Cardiac muscle cell (in vitro differentiated cells and primary cell): ENCODE measurements at regions not wholly inside any gene's neighbourhood (a gene's known extent, or its start where the extent isn't known, plus 50 kb on each side); places are given as distances from the start of the nearest gene placed in this dataset.

Source experiments
- DNase-seq, 2 donors: peaks; one replicate each; pipeline versions ENCODE4 v3.0.0 to v3.0.0-alpha.2; 2010 to 2017; ENCODE audit warnings: low read depth in 1 of 2, low spot score in 1 of 2
- H3K27ac ChIP-seq: fragments of 200-600 bp; sonication (generic); 2 replicates; pipeline ENCODE4 v1.5.1; 2016
- H3K27me3 ChIP-seq: fragments of 200-600 bp; sonication (generic); 2 replicates; pipeline ENCODE4 v1.6.0; 2016; ENCODE audit warnings: control low read depth
- H3K36me3 ChIP-seq: fragments of 200-600 bp; sonication (generic); 2 replicates; pipeline ENCODE4 v1.5.1; 2016; ENCODE audit warnings: control low read depth
- H3K4me1 ChIP-seq: fragments of 200-600 bp; sonication (generic); 2 replicates; pipeline ENCODE4 v1.8.1; 2017; ENCODE audit warnings: low read depth, mild to moderate bottlenecking, mixed run types
- H3K4me3 ChIP-seq: fragments of 200-600 bp; sonication (generic); 2 replicates; pipeline ENCODE4 v1.5.1; 2016; ENCODE audit warnings: mild to moderate bottlenecking
- H3K9me3 ChIP-seq: fragments of 200-600 bp; sonication (generic); 2 replicates; pipeline ENCODE4 v1.5.1; 2017; ENCODE audit warnings: low read depth, mild to moderate bottlenecking, control low read depth
- CTCF ChIP-seq: IDR thresholded peaks from 2 replicates; pipeline ENCODE4 v1.5.1; 2012; ENCODE audit warnings: low read depth, mild to moderate bottlenecking, low read length

GRCh38 chr10:25756784-25757183 lies 177.2 kb upstream of the MYO3A start:
- DNase-seq, result no peak
- no peaks in the 10 kb centered on the region for H3K4me1 ChIP-seq
- H3K27me3 ChIP-seq, result no peaks in the 10 kb centered on the region
- no peak overlapping the region for H3K4me3 ChIP-seq
- no peaks in the 10 kb centered on the region for H3K9me3 ChIP-seq
- no peak for TF ChIP-seq CTCF
- no peaks in the 10 kb centered on the region for H3K36me3 ChIP-seq
- no peak overlapping the region for H3K27ac ChIP-seq

GRCh38 chr10:25758041-25758457 lies 176.0 kb upstream of the MYO3A start:
- H3K27ac ChIP-seq, result no peak overlapping the region
- H3K27me3 ChIP-seq, result no peaks in the 10 kb centered on the region
- peak; percentile 60 to 63 for DNase-seq
- peak; percentile 74 for TF ChIP-seq CTCF
- no peaks in the 10 kb centered on the region for H3K9me3 ChIP-seq
- no peaks in the 10 kb centered on the region for H3K36me3 ChIP-seq
- no peak overlapping the region for H3K4me3 ChIP-seq
- no peaks in the 10 kb centered on the region for H3K4me1 ChIP-seq

GRCh38 chr10:25758511-25758910 lies 175.5 kb upstream of the MYO3A start:
- Histone ChIP-seq H3K9me3 (no peaks in the 10 kb centered on the region), H3K27me3 (no peaks in the 10 kb centered on the region), H3K4me1 (no peaks in the 10 kb centered on the region), H3K27ac (no peak overlapping the region), H3K36me3 (no peaks in the 10 kb centered on the region), H3K4me3 (no peak overlapping the region)
- no peak for TF ChIP-seq CTCF
- no peak for DNase-seq

- Histone ChIP-seq H3K4me3 (no peak overlapping the region), H3K36me3 (no peaks in the 10 kb centered on the region), H3K4me1 (peaks cover 10% of the 10 kb centered on the region), H3K27me3 (no peaks in the 10 kb centered on the region), H3K9me3 (no peaks in the 10 kb centered on the region), H3K27ac (no peak overlapping the region)
- TF ChIP-seq CTCF, result no peak
- DNase-seq, result no peak
These were observed 172.1 kb upstream of the MYO3A start for GRCh38 chr10:25761937-25762336.

GRCh38 chr10:25766213-25766612 lies 167.8 kb upstream of the MYO3A start:
- no peak for TF ChIP-seq CTCF
- H3K27ac ChIP-seq, result no peak overlapping the region
- no peak overlapping the region for H3K4me3 ChIP-seq

GRCh38 chr10:25766687-25767221 lies 167.3 kb upstream of the MYO3A start:
- peak overlapping the region; percentile 28 for H3K4me3 ChIP-seq
- peaks cover 11% of the 10 kb centered on the region for H3K4me1 ChIP-seq
- DNase-seq, result peak; percentile 10 to 55

More at GRCh38 chr10:25766213-25766612, 167.8 kb upstream of the MYO3A start:
- no peaks in the 10 kb centered on the region for H3K36me3 ChIP-seq
- no peaks in the 10 kb centered on the region for H3K9me3 ChIP-seq
- H3K4me1 ChIP-seq, result peaks cover 11% of the 10 kb centered on the region
- DNase-seq, result no peak
- no peaks in the 10 kb centered on the region for H3K27me3 ChIP-seq

More at GRCh38 chr10:25766687-25767221, 167.3 kb upstream of the MYO3A start:
- Histone ChIP-seq H3K27me3 (no peaks in the 10 kb centered on the region), H3K9me3 (no peaks in the 10 kb centered on the region), H3K27ac (no peak overlapping the region), H3K36me3 (no peaks in the 10 kb centered on the region)
- no peak for TF ChIP-seq CTCF
